Breast epithelium (tissue), 4 donors: ENCODE measurements at regions not wholly inside any gene's neighbourhood (a gene's known extent, or its start where the extent isn't known, plus 50 kb on each side); places are given as distances from the start of the nearest gene placed in this dataset.

Experiments used
- DNase-seq, 2 donors: peaks; one replicate each; pipeline ENCODE4 v3.0.0-alpha.2; 2019; ENCODE audit warnings: low spot score in 2 of 2
- H3K27ac ChIP-seq, 2 donors: fragments of 200-600 bp; sonication (generic) in 1 of 2; one replicate each; pipeline ENCODE4 v1.5.1; 2016 to 2019; ENCODE audit warnings: mild to moderate bottlenecking in 1 of 2
- H3K27me3 ChIP-seq, 2 donors: fragments of 200-600 bp; sonication (generic) in 1 of 2; one replicate each; pipeline versions ENCODE4 v1.5.1 to v1.6.0; 2017 to 2019; ENCODE audit warnings: control low read depth in 1 of 2, mild to moderate bottlenecking in 1 of 2
- H3K36me3 ChIP-seq: fragments of 200-600 bp; one replicate; pipeline ENCODE4 v1.5.1; 2019
- H3K4me1 ChIP-seq, 2 donors: fragments of 200-600 bp; sonication (generic); one replicate each; pipeline ENCODE4 v1.5.1; 2016 to 2019; ENCODE audit warnings: control low read depth in 1 of 2
- H3K4me3 ChIP-seq, 3 donors: fragments of 200-600 bp; sonication (generic); 1 replicate in 2 of 3; 2 replicates in 1 of 3; pipeline ENCODE4 v1.5.1; 2016 to 2019; ENCODE audit warnings: mild to moderate bottlenecking in 3 of 3, moderate library complexity in 2 of 3
- H3K9me3 ChIP-seq, 2 donors: fragments of 200-600 bp; sonication (generic) in 1 of 2; one replicate each; pipeline ENCODE4 v1.5.1; 2016 to 2019; ENCODE audit warnings: control low read depth in 1 of 2
- CTCF ChIP-seq, 3 donors: fragments of 450-650 bp; IDR thresholded peaks; one replicate each; pipeline ENCODE4 v1.5.1; 2016 to 2017; ENCODE audit warnings: antibody characterized with exemption in 3 of 3, mild to moderate bottlenecking in 3 of 3, moderate library complexity in 3 of 3
- POLR2A ChIP-seq: fragments of 450-650 bp; IDR thresholded peaks from one replicate; pipeline ENCODE4 v1.6.1; 2016; ENCODE audit warnings: antibody characterized with exemption, mild to moderate bottlenecking, moderate library complexity
- POLR2AphosphoS5 ChIP-seq, 3 donors: sonication (generic); formaldehyde crosslinking; IDR thresholded peaks; one replicate each; pipeline ENCODE4 v1.6.1; 2017; ENCODE audit warnings: antibody characterized with exemption in 3 of 3
- intact Hi-C: fragments of 100-400 bp; cut with DNase I; formaldehyde crosslinking; loops from one replicate; pipeline ENCODE4 v1.15.1; 2023; ENCODE audit warnings: low total_unique reads

- intact Hi-C loops: no loop called here
- no peak for DNase-seq
- Histone ChIP-seq H3K4me1 (no peaks in the 10 kb centered on the region), H3K27me3 (no peaks in the 10 kb centered on the region), H3K9me3 (no peaks in the 10 kb centered on the region), H3K4me3 (no peak overlapping the region), H3K36me3 (no peaks in the 10 kb centered on the region), H3K27ac (no peak overlapping the region)
- TF ChIP-seq POLR2A: no peak
- no peak for TF ChIP-seq POLR2AphosphoS5 (IDR thresholded peaks at IDR 0.05)
These were observed 76.8 kb upstream of the CREB3L1 start for GRCh38 chr11:46200537-46201281.

GRCh38 chr11:46198245-46199240 is 77.3 kb upstream of the PHF21A start:
- no peaks in the 10 kb centered on the region for H3K9me3 ChIP-seq
- no peaks in the 10 kb centered on the region for H3K36me3 ChIP-seq

GRCh38 chr11:46197421-46197820 is 76.2 kb upstream of the PHF21A start:
- H3K4me1 ChIP-seq: no peaks in the 10 kb centered on the region
- DNase-seq: no peak
- intact Hi-C loops: no loop called here
- H3K9me3 ChIP-seq: no peaks in the 10 kb centered on the region
- no peak overlapping the region for H3K27ac ChIP-seq
- H3K27me3 ChIP-seq: no peaks in the 10 kb centered on the region
- H3K4me3 ChIP-seq: no peak overlapping the region
- no peak for TF ChIP-seq POLR2A
- no peak for TF ChIP-seq POLR2AphosphoS5 (IDR thresholded peaks at IDR 0.05)
- no peak for TF ChIP-seq CTCF (IDR thresholded peaks at IDR 0.05)
- no peaks in the 10 kb centered on the region for H3K36me3 ChIP-seq

More at GRCh38 chr11:46198245-46199240, 77.3 kb upstream of the PHF21A start:
- Histone ChIP-seq H3K27me3 (no peaks in the 10 kb centered on the region), H3K27ac (no peak overlapping the region), H3K4me3 (no peak overlapping the region), H3K4me1 (no peaks in the 10 kb centered on the region)
- DNase-seq: no peak
- TF ChIP-seq POLR2AphosphoS5 (IDR thresholded peaks at IDR 0.05) (no peak), POLR2A (no peak), CTCF (IDR thresholded peaks at IDR 0.05) (no peak)
- intact Hi-C loops: no loop called here

- Histone ChIP-seq H3K36me3 (no peaks in the 10 kb centered on the region), H3K27ac (no peak overlapping the region), H3K27me3 (no peaks in the 10 kb centered on the region), H3K9me3 (peaks cover 0 to 13% of the 10 kb centered on the region in 2 donors), H3K4me3 (no peak overlapping the region), H3K4me1 (no peaks in the 10 kb centered on the region)
- no peak for DNase-seq
- intact Hi-C loops: no loop called here
- TF ChIP-seq POLR2A (no peak), POLR2AphosphoS5 (IDR thresholded peaks at IDR 0.05) (no peak), CTCF (IDR thresholded peaks at IDR 0.05) (no peak)
These were observed 66.8 kb upstream of the PHF21A start for GRCh38 chr11:46188017-46188416.

GRCh38 chr11:46183819-46184218 is 62.6 kb upstream of the PHF21A start:
- no peaks in the 10 kb centered on the region for H3K9me3 ChIP-seq
- intact Hi-C loops: no loop called here
- H3K4me3 ChIP-seq: no peak overlapping the region
- TF ChIP-seq POLR2A (no peak), CTCF (IDR thresholded peaks at IDR 0.05) (no peak), POLR2AphosphoS5 (IDR thresholded peaks at IDR 0.05) (no peak)
- H3K36me3 ChIP-seq: no peaks in the 10 kb centered on the region
- H3K27me3 ChIP-seq: no peaks in the 10 kb centered on the region
- DNase-seq: no peak
- no peaks in the 10 kb centered on the region for H3K4me1 ChIP-seq
- no peak overlapping the region for H3K27ac ChIP-seq
